OCI-LY1 (cell line): ENCODE measurements at regions not wholly inside any gene's neighbourhood (a gene's known extent, or its start where the extent isn't known, plus 50 kb on each side); places are given as distances from the start of the nearest gene placed in this dataset.

Experiments used
- H2AFZ ChIP-seq: fragments of 200-600 bp; sonication (generic), shearing (Covaris generic); 2 replicates; pipeline ENCODE4 v1.6.0; 2014; ENCODE audit warnings: antibody characterized with exemption, mild to moderate bottlenecking, low read length
- H3F3A ChIP-seq: fragments of 200-600 bp; sonication (generic), shearing (Covaris generic); 2 replicates; pipeline ENCODE4 v1.6.0; 2014; ENCODE audit warnings: mild to moderate bottlenecking, antibody characterized with exemption, low read length, moderate library complexity; ENCODE audit not compliant: insufficient read depth
- H3K27ac ChIP-seq: fragments of 200-600 bp; sonication (generic); 2 replicates; pipeline ENCODE4 v1.5.1; 2014; ENCODE audit warnings: low read length, mixed run types, mild to moderate bottlenecking, low read depth; ENCODE audit not compliant: poor library complexity, severe bottlenecking
- H3K27me3 ChIP-seq: fragments of 200-600 bp; sonication (generic); 2 replicates; pipeline ENCODE4 v1.6.0; 2014; ENCODE audit warnings: antibody characterized with exemption, mild to moderate bottlenecking, low read length, moderate library complexity; ENCODE audit not compliant: insufficient read depth
- H3K36me3 ChIP-seq: fragments of 200-600 bp; sonication (generic); 2 replicates; pipeline ENCODE4 v1.6.1; 2014; ENCODE audit warnings: mild to moderate bottlenecking, antibody characterized with exemption, low read length, moderate library complexity, mixed read lengths; ENCODE audit not compliant: insufficient read depth
- H3K4me1 ChIP-seq: fragments of 200-600 bp; sonication (generic); 2 replicates; pipeline ENCODE4 v1.5.1; 2014; ENCODE audit warnings: mild to moderate bottlenecking, low read length, moderate library complexity; ENCODE audit not compliant: insufficient read depth, severe bottlenecking
- H3K4me2 ChIP-seq: fragments of 200-600 bp; sonication (generic), shearing (Covaris generic); 2 replicates; pipeline ENCODE4 v1.6.1; 2014; ENCODE audit warnings: low read length
- H3K4me3 ChIP-seq: fragments of 200-600 bp; sonication (generic); 2 replicates; pipeline ENCODE4 v1.5.1; 2014; ENCODE audit warnings: low read length, low read depth, mild to moderate bottlenecking, mixed read lengths; ENCODE audit not compliant: poor library complexity, severe bottlenecking
- H3K79me2 ChIP-seq: fragments of 200-600 bp; shearing (Covaris generic); 2 replicates; pipeline ENCODE4 v1.6.1; 2016; ENCODE audit warnings: mixed run types, low read length, mixed read lengths; ENCODE audit not compliant: insufficient read depth
- H3K9ac ChIP-seq: fragments of 200-600 bp; sonication (generic), shearing (Covaris generic); 2 replicates; pipeline ENCODE4 v1.6.1; 2014; ENCODE audit warnings: mild to moderate bottlenecking, low read length, mixed read lengths
- H3K9me2 ChIP-seq: fragments of 200-600 bp; sonication (generic), shearing (Covaris generic); 2 replicates; pipeline ENCODE4 v1.6.1; 2014; ENCODE audit warnings: low read depth, mild to moderate bottlenecking, low read length, mixed read lengths
- H3K9me3 ChIP-seq: fragments of 200-600 bp; shearing (Covaris generic); 2 replicates; pipeline ENCODE4 v1.6.1; 2014; ENCODE audit warnings: low read length, mixed read lengths
- H4K20me1 ChIP-seq: fragments of 200-600 bp; sonication (generic), shearing (Covaris generic); 2 replicates; pipeline ENCODE4 v1.6.0; 2016; ENCODE audit warnings: mild to moderate bottlenecking, low read length; ENCODE audit not compliant: insufficient read depth
- CTCF ChIP-seq: fragments of 200-600 bp; sonication (generic), shearing (Covaris generic); IDR thresholded peaks from 2 replicates; pipeline ENCODE4 v1.5.1; 2017; ENCODE audit warnings: mild to moderate bottlenecking, antibody characterized with exemption, low read length, moderate library complexity, mixed read lengths
- EZH2 ChIP-seq: fragments of 200-600 bp; sonication (generic), shearing (Covaris generic); IDR thresholded peaks from 2 replicates; pipeline ENCODE4 v1.8.0; 2017; ENCODE audit warnings: borderline replicate concordance, mixed run types, mild to moderate bottlenecking, antibody characterized with exemption, low read length, moderate library complexity, mixed read lengths

GRCh38 chr20:53875452-53875851, 194.9 kb downstream of the BCAS1 start:
- H3K79me2 ChIP-seq, result no peaks in the 10 kb centered on the region
- H2AFZ ChIP-seq, result no peak overlapping the region
- H3K4me1 ChIP-seq, result peaks cover 61% of the 10 kb centered on the region
- no peaks in the 10 kb centered on the region for H3K27me3 ChIP-seq
- no peaks in the 10 kb centered on the region for H3K36me3 ChIP-seq
- H3K9ac ChIP-seq, result no peak overlapping the region
- H3K4me2 ChIP-seq, result no peak overlapping the region
- H3F3A ChIP-seq, result peaks cover 9% of the 10 kb centered on the region; the same call in 1 of the 2 replicates
- TF ChIP-seq CTCF (no peak), EZH2 (no peak)
- no peaks in the 10 kb centered on the region for H4K20me1 ChIP-seq
- peak overlapping the region; percentile 55 for H3K27ac ChIP-seq
- H3K9me3 ChIP-seq, result no peaks in the 10 kb centered on the region
- no peak overlapping the region for H3K4me3 ChIP-seq
- H3K9me2 ChIP-seq, result no peaks in the 10 kb centered on the region

- Histone ChIP-seq H3K27me3 (no peaks in the 10 kb centered on the region), H3F3A (peaks cover 9% of the 10 kb centered on the region; the same call in 1 of the 2 replicates), H3K9me2 (no peaks in the 10 kb centered on the region), H3K36me3 (no peaks in the 10 kb centered on the region), H3K4me1 (peaks cover 64% of the 10 kb centered on the region), H4K20me1 (no peaks in the 10 kb centered on the region), H3K9me3 (no peaks in the 10 kb centered on the region), H3K9ac (no peak overlapping the region), H3K79me2 (no peaks in the 10 kb centered on the region), H3K4me2 (no peak overlapping the region), H3K4me3 (no peak overlapping the region), H3K27ac (peak overlapping the region; percentile 55), H2AFZ (no peak overlapping the region)
- TF ChIP-seq CTCF (no peak), EZH2 (no peak)
Observed at GRCh38 chr20:53874706-53875105, 195.7 kb downstream of the BCAS1 start.

GRCh38 chr20:53874104-53874503, 196.3 kb downstream of the BCAS1 start:
- H3K4me1 ChIP-seq, result peaks cover 65% of the 10 kb centered on the region
- no peaks in the 10 kb centered on the region for H3K36me3 ChIP-seq
- H3K79me2 ChIP-seq, result no peaks in the 10 kb centered on the region
- no peaks in the 10 kb centered on the region for H3K9me2 ChIP-seq
- no peaks in the 10 kb centered on the region for H4K20me1 ChIP-seq
- H3F3A ChIP-seq, result peaks cover 9% of the 10 kb centered on the region; the same call in 1 of the 2 replicates
- H3K9ac ChIP-seq, result no peak overlapping the region
- H2AFZ ChIP-seq, result no peak overlapping the region
- no peak overlapping the region for H3K4me3 ChIP-seq
- H3K27me3 ChIP-seq, result no peaks in the 10 kb centered on the region
- TF ChIP-seq EZH2, result no peak
- H3K27ac ChIP-seq, result peak overlapping the region; percentile 95
- no peak overlapping the region for H3K4me2 ChIP-seq
- no peaks in the 10 kb centered on the region for H3K9me3 ChIP-seq

- peak overlapping the region; percentile 53 for H3K4me2 ChIP-seq
- peak overlapping the region; percentile 25 for H3K4me3 ChIP-seq
- H3F3A ChIP-seq, result peaks cover 9% of the 10 kb centered on the region; the same call in 1 of the 2 replicates
- no peaks in the 10 kb centered on the region for H3K9me3 ChIP-seq
- no peaks in the 10 kb centered on the region for H3K79me2 ChIP-seq
- H3K9me2 ChIP-seq, result no peaks in the 10 kb centered on the region
- no peaks in the 10 kb centered on the region for H3K36me3 ChIP-seq
- peaks cover 57% of the 10 kb centered on the region for H3K4me1 ChIP-seq
- H4K20me1 ChIP-seq, result no peaks in the 10 kb centered on the region
- peak overlapping the region; percentile 56 for H3K9ac ChIP-seq
- no peaks in the 10 kb centered on the region for H3K27me3 ChIP-seq
- TF ChIP-seq CTCF (no peak), EZH2 (no peak)
- peak overlapping the region; percentile 95 for H3K27ac ChIP-seq
- no peak overlapping the region for H2AFZ ChIP-seq
Observed at GRCh38 chr20:53873230-53873604, 197.2 kb downstream of the BCAS1 start.
